IMR-90 (cell line): ENCODE measurements at regions not wholly inside any gene's neighbourhood (a gene's known extent, or its start where the extent isn't known, plus 50 kb on each side); places are given as distances from the start of the nearest gene placed in this dataset.

Source experiments
- ATAC-seq: fragments of 200-7000 bp; cut with Tn5 transposase; 2 replicates; pipeline ENCODE4 v1.9.1; 2020; ENCODE audit warnings: low read depth, mild to moderate bottlenecking, moderate library complexity
- BruUV-seq: library from RNA; stranded (reverse); fragments of 400-500 nt; replicated peaks from 2 replicates; lab custom pipeline; 2021; lab: Mats Ljungman, UMichigan
- CTCF ChIA-PET: fragments of 300-600 bp; formaldehyde crosslinking; extraction: SDS; loops from one replicate; lab custom pipeline; 2021; ENCODE audit warnings: antibody characterized with exemption; lab: Yijun Ruan, JAX
- POLR2A ChIA-PET: fragments of 300-600 bp; sonication (Branson Sonifier 250); formaldehyde crosslinking; loops from one replicate; lab custom pipeline; 2022; ENCODE audit warnings: antibody characterized with exemption; ENCODE audit not compliant: unreplicated experiment; lab: Charles Lee
- DNase-seq: peaks from one replicate; pipeline ENCODE4 v3.0.0; 2013
- H2AFZ ChIP-seq: replicated peaks from 2 replicates; pipeline ENCODE3; 2013; ENCODE audit warnings: low read length, mild to moderate bottlenecking; ENCODE audit not compliant: poor library complexity
- H2AK5ac ChIP-seq: 2 replicates; pipeline ENCODE4 v1.6.1; 2013; ENCODE audit warnings: low read depth, low read length, inconsistent platforms
- H2AK9ac ChIP-seq: replicated peaks from 2 replicates; pipeline ENCODE3; 2013; ENCODE audit warnings: mild to moderate bottlenecking, low read depth, low read length, moderate library complexity; ENCODE audit not compliant: poor library complexity
- H2BK120ac ChIP-seq: 2 replicates; pipeline ENCODE4 v1.6.1; 2013; ENCODE audit warnings: low read depth, low read length, inconsistent platforms
- H2BK15ac ChIP-seq: 3 replicates; pipeline ENCODE4 v1.6.1; 2013; ENCODE audit warnings: low read depth, low read length, inconsistent platforms
- H2BK20ac ChIP-seq: 2 replicates; pipeline ENCODE4 v1.6.1; 2013; ENCODE audit warnings: low read depth, mild to moderate bottlenecking, inconsistent platforms, low read length, moderate library complexity
- H2BK5ac ChIP-seq: 2 replicates; pipeline ENCODE4 v1.6.1; 2013; ENCODE audit warnings: mild to moderate bottlenecking, low read depth, low read length, inconsistent platforms; ENCODE audit not compliant: poor library complexity, severe bottlenecking
- H3K14ac ChIP-seq: replicated peaks from 2 replicates; pipeline ENCODE4 v1.6.1; 2013; ENCODE audit warnings: low read depth, low read length, inconsistent platforms
- H3K18ac ChIP-seq: 2 replicates; pipeline ENCODE4 v1.6.1; 2013; ENCODE audit warnings: low read depth, low read length, control low read depth
- H3K23ac ChIP-seq: 2 replicates; pipeline ENCODE4 v1.6.1; 2013; ENCODE audit warnings: low read depth, low read length, inconsistent platforms
- H3K27ac ChIP-seq: 2 replicates; pipeline ENCODE4 v1.5.1; 2013; ENCODE audit warnings: mild to moderate bottlenecking, control low read depth, low read length; ENCODE audit not compliant: insufficient read depth
- H3K27me3 ChIP-seq: 2 replicates; pipeline ENCODE4 v1.6.1; 2013; ENCODE audit warnings: low read length; ENCODE audit not compliant: control insufficient read depth, insufficient read depth
- H3K36me3 ChIP-seq: 2 replicates; pipeline ENCODE4 v1.6.1; 2013; ENCODE audit warnings: low read length, mixed read lengths; ENCODE audit not compliant: control insufficient read depth, insufficient read depth
- H3K4ac ChIP-seq: 2 replicates; pipeline ENCODE4 v1.6.1; 2013; ENCODE audit warnings: low read depth, low read length, inconsistent platforms
- H3K4me1 ChIP-seq: 2 replicates; pipeline ENCODE4 v1.6.1; 2013; ENCODE audit warnings: low read length, mixed read lengths; ENCODE audit not compliant: control insufficient read depth, insufficient read depth
- H3K4me2 ChIP-seq: 2 replicates; pipeline ENCODE4 v1.6.1; 2013; ENCODE audit warnings: low read depth, mild to moderate bottlenecking, control low read depth, low read length, moderate library complexity
- H3K4me3 ChIP-seq: 2 replicates; pipeline ENCODE4 v1.5.1; 2013; ENCODE audit warnings: low read depth, mild to moderate bottlenecking, control low read depth, low read length, moderate library complexity; ENCODE audit not compliant: insufficient read depth
- H3K56ac ChIP-seq: 2 replicates; pipeline ENCODE4 v1.6.1; 2013; ENCODE audit warnings: low read length, inconsistent platforms; ENCODE audit not compliant: insufficient read depth; ENCODE audit errors: extremely low read depth
- H3K79me1 ChIP-seq, 2 experiments: 2 replicates each; pipeline ENCODE4 v1.6.1; 2013; ENCODE audit warnings: low read length in 2 of 2, inconsistent platforms in 1 of 2, low read depth in 1 of 2
- H3K9ac ChIP-seq: 2 replicates; pipeline ENCODE4 v1.6.1; 2013; ENCODE audit warnings: low read depth, low read length, control low read depth
- H3K9me1 ChIP-seq: 2 replicates; pipeline ENCODE4 v1.6.1; 2013; ENCODE audit warnings: low read length, inconsistent platforms; ENCODE audit not compliant: insufficient read depth
- H3K9me3 ChIP-seq: 2 replicates; pipeline ENCODE4 v1.6.1; 2013; ENCODE audit warnings: low read length; ENCODE audit not compliant: control insufficient read depth, insufficient read depth
- H4K20me1 ChIP-seq: 2 replicates; pipeline ENCODE4 v1.6.1; 2013; ENCODE audit warnings: low read length, inconsistent platforms; ENCODE audit not compliant: insufficient read depth
- H4K5ac ChIP-seq: 2 replicates; pipeline ENCODE4 v1.6.1; 2013; ENCODE audit warnings: mild to moderate bottlenecking, low read depth, low read length, control low read depth
- H4K8ac ChIP-seq, 2 experiments: 2 replicates each; pipeline ENCODE4 v1.6.1; 2013; ENCODE audit warnings: low read depth in 2 of 2, low read length in 2 of 2, control low read depth in 1 of 2, inconsistent platforms in 1 of 2
- H4K91ac ChIP-seq: 2 replicates; pipeline ENCODE4 v1.6.1; 2013; ENCODE audit warnings: low read depth, low read length, inconsistent platforms; ENCODE audit not compliant: insufficient read depth
- CHD1 ChIP-seq: IDR thresholded peaks from 2 replicates; pipeline ENCODE4 v1.6.1; 2012; ENCODE audit warnings: low read depth, low read length, improper control_type of control experiment
- WGBS, 2 experiments: methylation state at CpG; one replicate each; pipeline versions ENCODE4 v1.1.5 to v1.1.7; 2013; ENCODE audit warnings: missing lambda C conversion rate in 2 of 2; ENCODE audit not compliant: insufficient read length in 1 of 2; ENCODE audit errors: extremely low coverage in 2 of 2; 5-methylcytosine and 5-hydroxymethylcytosine counted together
- dilution Hi-C: fragments of 300-500 bp; cut with HindIII; formaldehyde crosslinking; loops from one replicate; pipeline ENCODE4 v1.14.3; 2018; ENCODE audit warnings: low sequenced_read_pairs; ENCODE audit not compliant: unreplicated experiment
- in situ Hi-C: fragments of 300-500 bp; cut with MboI; formaldehyde crosslinking; loops from 3 replicates; pipeline ENCODE4 v1.14.3; 2019; ENCODE audit warnings: low sequenced_read_pairs, inconsistent platforms, mixed read lengths
- intact Hi-C: fragments of 100-400 bp; cut with micrococcal nuclease; formaldehyde crosslinking; loops from 2 replicates; pipeline ENCODE4 v1.10.0; 2022

DNA sequence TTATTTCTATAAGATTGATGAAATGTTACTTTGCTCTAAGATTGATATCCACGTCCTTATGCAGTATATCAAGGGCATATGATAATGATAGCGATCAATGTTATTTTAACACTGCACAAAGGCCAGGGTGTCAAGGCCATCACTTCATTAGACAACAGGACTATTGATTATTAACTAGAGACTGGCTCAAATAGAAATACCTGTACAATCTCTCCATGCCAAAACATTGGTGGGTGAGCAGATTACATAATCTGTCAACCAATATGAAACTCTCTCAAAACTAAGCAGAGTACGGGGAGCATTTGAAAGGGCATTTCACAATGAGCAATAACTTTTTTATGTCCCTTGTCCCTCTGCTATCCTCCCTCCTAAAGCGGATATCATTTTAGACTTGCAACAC lies 566.5 kb upstream of the PKN2 start:
- WGBS, 2 experiments, result no CpG with 5 or more reads among the region's 4 CpGs
- no peaks in the 10 kb centered on the region for H4K20me1 ChIP-seq
- TF ChIP-seq CHD1, result no peak
- no peak overlapping the region for H2BK120ac ChIP-seq
- H4K5ac ChIP-seq, result no peak overlapping the region
- in situ Hi-C loops (no loop called here), intact Hi-C loops (no loop called here), dilution Hi-C loops (no loop called here)
- BruUV-seq, result no TSS peak
- no peak overlapping the region for H4K8ac ChIP-seq
- no peak overlapping the region for H3K27ac ChIP-seq
- no peak overlapping the region for H4K91ac ChIP-seq
- DNase-seq, result no peak
- no peaks in the 10 kb centered on the region for H3K9me3 ChIP-seq
- no peak for ATAC-seq
- 0 out of 2 replicates have a peak, but pooled peaks cover 2% of the 10 kb centered on the region for H3K27me3 ChIP-seq
- H3K23ac ChIP-seq, result no peak overlapping the region
- H3K56ac ChIP-seq, result no peak overlapping the region
- no peak overlapping the region for H2AK9ac ChIP-seq
- H3K79me1 ChIP-seq, result no peaks in the 10 kb centered on the region
- H2BK5ac ChIP-seq, result no peak overlapping the region
- POLR2A ChIA-PET, result no interaction called here
- H3K4ac ChIP-seq, result no peak overlapping the region
- H3K4me1 ChIP-seq, result no peaks in the 10 kb centered on the region
- H3K4me3 ChIP-seq, result no peak overlapping the region
- no peak overlapping the region for H3K14ac ChIP-seq
- no peak overlapping the region for H2AFZ ChIP-seq
- H2BK15ac ChIP-seq, result no peak overlapping the region
- H2AK5ac ChIP-seq, result no peak overlapping the region
- CTCF ChIA-PET, result no interaction called here
- no peak overlapping the region for H2BK20ac ChIP-seq
- no peak overlapping the region for H3K18ac ChIP-seq
- H3K9ac ChIP-seq, result no peak overlapping the region
- H3K4me2 ChIP-seq, result no peak overlapping the region
- H3K36me3 ChIP-seq, result no peaks in the 10 kb centered on the region
- H3K9me1 ChIP-seq, result no peaks in the 10 kb centered on the region
